ENCODE measurements at regions not wholly inside any gene's neighbourhood (a gene's known extent, or its start where the extent isn't known, plus 50 kb on each side); places are given as distances from the start of the nearest gene placed in this dataset.

GRCh38 chr2:234825616-234826015 lies 126.2 kb upstream of the SH3BP4 start:
- no peak for DNase-seq
- Histone ChIP-seq H3K27me3 (ENCODE audit: control insufficient read depth in 1 of 2, insufficient read depth in 1 of 2, low read length in 2 of 2) (no peaks in the 10 kb centered on the region), H4K8ac (ENCODE audit: low read length) (no peak overlapping the region), H3K23ac (ENCODE audit: low read length in 2 of 2) (no peak overlapping the region), H2AK5ac (ENCODE audit: low read length, severe bottlenecking) (peak overlapping the region; percentile 80), H3K79me1 (replicated peaks; ENCODE audit: low read length, poor library complexity, severe bottlenecking) (peaks cover 3% of the 10 kb centered on the region), H3K18ac (ENCODE audit: low read depth in 1 of 2, low read length in 2 of 2) (peak overlapping the region in 1 of 2 experiments; percentile 3), H3K14ac (ENCODE audit: low read length in 2 of 2) (no peak overlapping the region), H3K9me3 (ENCODE audit: control insufficient read depth, low read length) (no peaks in the 10 kb centered on the region), H2BK5ac (ENCODE audit: low read depth, low read length, poor library complexity, severe bottlenecking) (no peak overlapping the region), H3K4me1 (ENCODE audit: control insufficient read depth, insufficient read depth, low read depth, low read length) (peaks cover 20% of the 10 kb centered on the region), H2BK120ac (ENCODE audit: low read depth, low read length) (no peak overlapping the region), H2BK12ac (ENCODE audit: low read length in 2 of 2) (peak overlapping the region in 1 of 2 experiments; percentile 28), H3K4me2 (ENCODE audit: low read length, poor library complexity, severe bottlenecking) (no peak overlapping the region), H3K4ac (ENCODE audit: low read depth in 1 of 2, low read length in 2 of 2) (no peak overlapping the region), H3K27ac (ENCODE audit: low read length, poor library complexity, severe bottlenecking) (peak overlapping the region; percentile 12), H3K36me3 (ENCODE audit: control insufficient read depth in 1 of 2, insufficient read depth in 2 of 2, low read depth in 1 of 2, low read length in 2 of 2) (no peaks in the 10 kb centered on the region), H3K4me3 (ENCODE audit: insufficient read depth in 1 of 2, low read depth in 1 of 2, low read length in 2 of 2) (no peak overlapping the region), H3K9ac (ENCODE audit: low read length) (no peak overlapping the region), H4K91ac (ENCODE audit: low read length) (no peak overlapping the region), H2BK15ac (ENCODE audit: low read depth, poor library complexity, severe bottlenecking) (no peak overlapping the region), H2AFZ (ENCODE audit: low read depth, low read length) (no peak overlapping the region)
- 94% methylated on average over 5 of the region's 5 CpGs for WGBS

DNA sequence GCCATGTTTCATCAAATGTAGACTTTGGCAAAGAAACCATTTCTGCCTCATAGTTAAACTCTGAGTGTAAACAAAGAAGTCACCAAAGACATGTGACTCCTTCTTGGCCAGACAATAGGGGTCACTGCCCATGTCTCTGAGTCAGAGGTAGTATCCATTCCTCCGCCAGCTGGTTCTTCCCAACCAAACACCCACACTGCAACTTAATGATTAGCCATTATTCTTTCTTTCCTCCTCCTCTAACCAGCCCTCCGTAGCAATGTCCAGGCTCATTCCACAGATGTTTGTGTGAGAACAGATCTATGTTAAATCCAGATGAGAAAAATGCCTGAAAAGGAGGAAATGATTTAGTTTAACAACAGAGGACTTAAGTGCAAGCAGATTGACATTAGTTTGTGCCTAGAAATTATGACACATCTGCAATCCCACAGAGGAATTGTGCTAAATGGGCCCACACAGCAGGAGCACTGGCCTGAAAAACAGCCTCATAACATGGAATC lies 127.9 kb upstream of the SH3BP4 start:
- Histone ChIP-seq H3K79me1 (replicated peaks; ENCODE audit: low read length, poor library complexity, severe bottlenecking) (peaks cover 3% of the 10 kb centered on the region), H3K14ac (ENCODE audit: low read length in 2 of 2) (no peak overlapping the region), H3K27me3 (ENCODE audit: control insufficient read depth in 1 of 2, insufficient read depth in 1 of 2, low read length in 2 of 2) (no peaks in the 10 kb centered on the region), H3K9ac (ENCODE audit: low read length) (peak overlapping the region; percentile 51), H3K4me1 (ENCODE audit: control insufficient read depth, insufficient read depth, low read depth, low read length) (peaks cover 20% of the 10 kb centered on the region), H3K36me3 (ENCODE audit: control insufficient read depth in 1 of 2, insufficient read depth in 2 of 2, low read depth in 1 of 2, low read length in 2 of 2) (no peaks in the 10 kb centered on the region), H4K8ac (ENCODE audit: low read length) (no peak overlapping the region), H3K27ac (ENCODE audit: low read length, poor library complexity, severe bottlenecking) (peak overlapping the region; percentile 99), H2BK15ac (ENCODE audit: low read depth, poor library complexity, severe bottlenecking) (no peak overlapping the region), H3K9me3 (ENCODE audit: control insufficient read depth, low read length) (no peaks in the 10 kb centered on the region), H3K18ac (ENCODE audit: low read depth in 1 of 2, low read length in 2 of 2) (no peak overlapping the region), H3K4me3 (ENCODE audit: insufficient read depth in 1 of 2, low read depth in 1 of 2, low read length in 2 of 2) (no peak overlapping the region), H2BK5ac (ENCODE audit: low read depth, low read length, poor library complexity, severe bottlenecking) (peak overlapping the region; percentile 87), H2BK12ac (ENCODE audit: low read length in 2 of 2) (no peak overlapping the region), H2AFZ (ENCODE audit: low read depth, low read length) (no peak overlapping the region), H3K4ac (ENCODE audit: low read depth in 1 of 2, low read length in 2 of 2) (no peak overlapping the region), H4K91ac (ENCODE audit: low read length) (no peak overlapping the region), H2AK5ac (ENCODE audit: low read length, severe bottlenecking) (no peak overlapping the region), H3K4me2 (ENCODE audit: low read length, poor library complexity, severe bottlenecking) (no peak overlapping the region), H2BK120ac (ENCODE audit: low read depth, low read length) (no peak overlapping the region), H3K23ac (ENCODE audit: low read length in 2 of 2) (no peak overlapping the region)
- peak; percentile 83 for DNase-seq
- WGBS: 5% methylated on average over 2 of the region's 2 CpGs

- Histone ChIP-seq H3K4me1 (ENCODE audit: control insufficient read depth, insufficient read depth, low read depth, low read length) (peaks cover 18% of the 10 kb centered on the region), H2AK5ac (ENCODE audit: low read length, severe bottlenecking) (peak overlapping the region; percentile 32), H3K18ac (ENCODE audit: low read depth in 1 of 2, low read length in 2 of 2) (peak overlapping the region in 1 of 2 experiments; percentile 71), H3K4me2 (ENCODE audit: low read length, poor library complexity, severe bottlenecking) (no peak overlapping the region), H2BK5ac (ENCODE audit: low read depth, low read length, poor library complexity, severe bottlenecking) (peak overlapping the region; percentile 87), H4K91ac (ENCODE audit: low read length) (no peak overlapping the region), H3K9me3 (ENCODE audit: control insufficient read depth, low read length) (no peaks in the 10 kb centered on the region), H2BK15ac (ENCODE audit: low read depth, poor library complexity, severe bottlenecking) (no peak overlapping the region), H3K27ac (ENCODE audit: low read length, poor library complexity, severe bottlenecking) (peak overlapping the region; percentile 99), H2BK120ac (ENCODE audit: low read depth, low read length) (peak overlapping the region; percentile 2), H2BK12ac (ENCODE audit: low read length in 2 of 2) (peak overlapping the region in 1 of 2 experiments; percentile 70), H3K14ac (ENCODE audit: low read length in 2 of 2) (no peak overlapping the region), H2AFZ (ENCODE audit: low read depth, low read length) (no peak overlapping the region), H3K9ac (ENCODE audit: low read length) (peak overlapping the region; percentile 51), H3K4me3 (ENCODE audit: insufficient read depth in 1 of 2, low read depth in 1 of 2, low read length in 2 of 2) (no peak overlapping the region), H4K8ac (ENCODE audit: low read length) (no peak overlapping the region), H3K79me1 (replicated peaks; ENCODE audit: low read length, poor library complexity, severe bottlenecking) (peaks cover 3% of the 10 kb centered on the region), H3K27me3 (ENCODE audit: control insufficient read depth in 1 of 2, insufficient read depth in 1 of 2, low read length in 2 of 2) (peaks cover 0 to under 1% of the 10 kb centered on the region in 2 experiments), H3K36me3 (ENCODE audit: control insufficient read depth in 1 of 2, insufficient read depth in 2 of 2, low read depth in 1 of 2, low read length in 2 of 2) (no peaks in the 10 kb centered on the region), H3K23ac (ENCODE audit: low read length in 2 of 2) (no peak overlapping the region), H3K4ac (ENCODE audit: low read depth in 1 of 2, low read length in 2 of 2) (no peak overlapping the region)
- no peak for DNase-seq
- 43% methylated on average over 5 of the region's 7 CpGs for WGBS
Observed at GRCh38 chr2:234823196-234823876, 128.5 kb upstream of the SH3BP4 start.

GRCh38 chr2:234821946-234822475 lies 129.8 kb upstream of the SH3BP4 start:
- Histone ChIP-seq H3K79me1 (replicated peaks; ENCODE audit: low read length, poor library complexity, severe bottlenecking) (peaks cover 3% of the 10 kb centered on the region), H2BK12ac (ENCODE audit: low read length in 2 of 2) (no peak overlapping the region), H3K27me3 (ENCODE audit: control insufficient read depth in 1 of 2, insufficient read depth in 1 of 2, low read length in 2 of 2) (peaks cover 0 to 3% of the 10 kb centered on the region in 2 experiments), H3K4me2 (ENCODE audit: low read length, poor library complexity, severe bottlenecking) (no peak overlapping the region), H3K4ac (ENCODE audit: low read depth in 1 of 2, low read length in 2 of 2) (no peak overlapping the region), H3K27ac (ENCODE audit: low read length, poor library complexity, severe bottlenecking) (peak overlapping the region; percentile 99), H3K14ac (ENCODE audit: low read length in 2 of 2) (no peak overlapping the region), H3K9ac (ENCODE audit: low read length) (no peak overlapping the region), H3K4me1 (ENCODE audit: control insufficient read depth, insufficient read depth, low read depth, low read length) (peaks cover 17% of the 10 kb centered on the region), H2BK120ac (ENCODE audit: low read depth, low read length) (no peak overlapping the region), H3K4me3 (ENCODE audit: insufficient read depth in 1 of 2, low read depth in 1 of 2, low read length in 2 of 2) (no peak overlapping the region), H4K91ac (ENCODE audit: low read length) (no peak overlapping the region), H2BK15ac (ENCODE audit: low read depth, poor library complexity, severe bottlenecking) (no peak overlapping the region), H4K8ac (ENCODE audit: low read length) (no peak overlapping the region), H2BK5ac (ENCODE audit: low read depth, low read length, poor library complexity, severe bottlenecking) (peak overlapping the region; percentile 79), H2AFZ (ENCODE audit: low read depth, low read length) (no peak overlapping the region), H3K9me3 (ENCODE audit: control insufficient read depth, low read length) (no peaks in the 10 kb centered on the region), H3K18ac (ENCODE audit: low read depth in 1 of 2, low read length in 2 of 2) (no peak overlapping the region), H2AK5ac (ENCODE audit: low read length, severe bottlenecking) (peak overlapping the region; percentile 84), H3K36me3 (ENCODE audit: control insufficient read depth in 1 of 2, insufficient read depth in 2 of 2, low read depth in 1 of 2, low read length in 2 of 2) (no peaks in the 10 kb centered on the region), H3K23ac (ENCODE audit: low read length in 2 of 2) (no peak overlapping the region)
- no peak for DNase-seq
- WGBS: 67% methylated on average over 1 of the region's 1 CpG

All from mesenchymal stem cell (in vitro differentiated cells and primary cell).